ENCODE measurements at regions not wholly inside any gene's neighbourhood (a gene's known extent, or its start where the extent isn't known, plus 50 kb on each side); places are given as distances from the start of the nearest gene placed in this dataset.

DNA sequence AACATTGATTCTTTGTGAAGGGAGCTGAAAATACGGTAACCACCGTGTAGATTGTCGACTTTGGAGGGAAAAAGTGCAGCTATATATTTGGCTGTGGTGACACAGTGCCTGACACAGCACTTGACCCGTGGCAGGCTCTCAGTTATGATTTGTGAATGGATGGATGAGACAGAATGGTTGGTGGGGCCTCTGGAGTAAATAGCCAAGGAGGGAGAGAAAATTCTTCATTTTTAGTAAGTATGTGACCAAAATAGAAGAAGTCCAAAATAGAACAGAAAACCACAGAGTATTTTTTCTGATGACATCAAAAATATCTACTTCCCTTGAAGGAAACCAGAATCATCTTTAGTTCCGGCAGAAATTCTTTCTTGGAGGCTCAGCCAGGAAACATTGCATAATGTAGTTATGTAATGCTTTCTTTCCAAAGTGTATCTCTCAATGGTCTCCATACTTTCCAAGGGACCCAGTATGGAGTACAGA, 82.0 kb upstream of the WSCD2 start:
- Histone ChIP-seq H3K27me3 (ENCODE audit: low read depth, low read length) (peaks cover 76% of the 10 kb centered on the region), H3K4me3 (ENCODE audit: low read length) (no peak overlapping the region), H3K79me2 (ENCODE audit: low read length) (no peaks in the 10 kb centered on the region), H2AFZ (ENCODE audit: low read depth, low read length) (no peak overlapping the region), H3K9ac (ENCODE audit: low read length) (no peak overlapping the region), H3K4me2 (ENCODE audit: low read length) (no peak overlapping the region), H3K9me3 (ENCODE audit: insufficient read depth, low read length) (no peaks in the 10 kb centered on the region), H3K36me3 (replicated peaks; ENCODE audit: low read depth, low read length) (no peaks in the 10 kb centered on the region), H3K4me1 (ENCODE audit: low read length) (no peaks in the 10 kb centered on the region), H4K20me1 (ENCODE audit: insufficient read depth, low read length) (no peaks in the 10 kb centered on the region), H3K27ac (ENCODE audit: low read length) (no peak overlapping the region)
- TF ChIP-seq, protein P1, sequence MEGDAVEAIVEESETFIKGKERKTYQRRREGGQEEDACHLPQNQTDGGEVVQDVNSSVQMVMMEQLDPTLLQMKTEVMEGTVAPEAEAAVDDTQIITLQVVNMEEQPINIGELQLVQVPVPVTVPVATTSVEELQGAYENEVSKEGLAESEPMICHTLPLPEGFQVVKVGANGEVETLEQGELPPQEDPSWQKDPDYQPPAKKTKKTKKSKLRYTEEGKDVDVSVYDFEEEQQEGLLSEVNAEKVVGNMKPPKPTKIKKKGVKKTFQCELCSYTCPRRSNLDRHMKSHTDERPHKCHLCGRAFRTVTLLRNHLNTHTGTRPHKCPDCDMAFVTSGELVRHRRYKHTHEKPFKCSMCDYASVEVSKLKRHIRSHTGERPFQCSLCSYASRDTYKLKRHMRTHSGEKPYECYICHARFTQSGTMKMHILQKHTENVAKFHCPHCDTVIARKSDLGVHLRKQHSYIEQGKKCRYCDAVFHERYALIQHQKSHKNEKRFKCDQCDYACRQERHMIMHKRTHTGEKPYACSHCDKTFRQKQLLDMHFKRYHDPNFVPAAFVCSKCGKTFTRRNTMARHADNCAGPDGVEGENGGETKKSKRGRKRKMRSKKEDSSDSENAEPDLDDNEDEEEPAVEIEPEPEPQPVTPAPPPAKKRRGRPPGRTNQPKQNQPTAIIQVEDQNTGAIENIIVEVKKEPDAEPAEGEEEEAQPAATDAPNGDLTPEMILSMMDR (IDR thresholded peaks at IDR 0.05; ENCODE audit: low read depth, low read length), result no peak

DNA sequence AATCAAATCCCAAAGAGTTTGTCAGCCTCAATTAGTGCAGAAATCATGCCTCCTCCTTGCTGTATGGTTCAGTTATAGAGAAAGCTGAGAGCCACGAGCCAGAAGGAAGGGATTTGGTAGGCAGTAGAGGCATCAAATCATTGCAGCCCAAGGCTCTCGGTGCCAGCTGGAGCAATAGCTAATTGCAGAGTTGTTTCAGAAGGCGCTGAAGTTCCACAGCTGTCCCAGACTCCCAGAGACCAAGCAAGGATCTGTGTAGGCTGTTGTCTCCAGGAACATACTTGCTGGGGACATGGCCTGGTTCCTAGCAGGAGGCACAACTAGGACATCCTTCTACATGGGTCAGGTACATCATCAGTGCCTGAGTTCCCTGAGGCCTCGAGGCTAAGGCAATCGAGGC, 80.4 kb upstream of the WSCD2 start:
- Histone ChIP-seq H3K4me3 (ENCODE audit: low read length) (no peak overlapping the region), H3K79me2 (ENCODE audit: low read length) (no peaks in the 10 kb centered on the region), H3K4me2 (ENCODE audit: low read length) (no peak overlapping the region), H3K9ac (ENCODE audit: low read length) (no peak overlapping the region), H3K27ac (ENCODE audit: low read length) (no peak overlapping the region), H4K20me1 (ENCODE audit: insufficient read depth, low read length) (no peaks in the 10 kb centered on the region), H3K9me3 (ENCODE audit: insufficient read depth, low read length) (no peaks in the 10 kb centered on the region), H3K4me1 (ENCODE audit: low read length) (no peaks in the 10 kb centered on the region), H3K36me3 (replicated peaks; ENCODE audit: low read depth, low read length) (no peaks in the 10 kb centered on the region), H3K27me3 (ENCODE audit: low read depth, low read length) (peaks cover 79% of the 10 kb centered on the region), H2AFZ (ENCODE audit: low read depth, low read length) (no peak overlapping the region)
- TF ChIP-seq, protein P1 (IDR thresholded peaks at IDR 0.05; ENCODE audit: low read depth, low read length), result no peak
- no peak for TF ChIP-seq EZH2phosphoT487 (IDR thresholded peaks at IDR 0.05; ENCODE audit: low read depth)

DNA sequence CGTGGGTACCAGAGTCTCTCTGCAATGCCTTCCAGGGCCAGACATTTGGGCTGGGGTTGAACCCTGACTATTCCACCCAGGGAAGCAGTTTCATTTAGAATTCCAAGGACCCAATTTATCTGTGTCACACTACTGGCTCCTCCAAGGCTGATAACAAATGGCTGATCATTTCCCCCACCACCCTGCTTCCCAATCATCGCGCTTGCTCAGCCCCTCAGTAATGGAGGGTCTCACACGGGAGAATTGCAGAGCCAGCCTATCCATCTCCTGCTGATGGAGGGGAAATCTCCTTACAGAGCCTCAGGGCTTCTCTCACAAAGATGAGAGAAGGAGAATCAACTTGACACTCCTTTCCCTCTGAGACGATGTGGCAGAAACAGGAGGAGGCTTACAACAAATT, 78.4 kb upstream of the WSCD2 start:
- Histone ChIP-seq H3K9me3 (ENCODE audit: insufficient read depth, low read length) (no peaks in the 10 kb centered on the region), H3K4me1 (ENCODE audit: low read length) (no peaks in the 10 kb centered on the region), H3K36me3 (replicated peaks; ENCODE audit: low read depth, low read length) (no peaks in the 10 kb centered on the region), H4K20me1 (ENCODE audit: insufficient read depth, low read length) (no peaks in the 10 kb centered on the region), H3K27me3 (ENCODE audit: low read depth, low read length) (peaks cover 71% of the 10 kb centered on the region), H3K9ac (ENCODE audit: low read length) (no peak overlapping the region), H3K4me2 (ENCODE audit: low read length) (no peak overlapping the region), H3K27ac (ENCODE audit: low read length) (no peak overlapping the region), H2AFZ (ENCODE audit: low read depth, low read length) (no peak overlapping the region), H3K4me3 (ENCODE audit: low read length) (no peak overlapping the region), H3K79me2 (ENCODE audit: low read length) (no peaks in the 10 kb centered on the region)
- TF ChIP-seq, protein P1 (IDR thresholded peaks at IDR 0.05; ENCODE audit: low read depth, low read length), result no peak
- TF ChIP-seq EZH2phosphoT487 (IDR thresholded peaks at IDR 0.05; ENCODE audit: low read depth), result no peak

DNA sequence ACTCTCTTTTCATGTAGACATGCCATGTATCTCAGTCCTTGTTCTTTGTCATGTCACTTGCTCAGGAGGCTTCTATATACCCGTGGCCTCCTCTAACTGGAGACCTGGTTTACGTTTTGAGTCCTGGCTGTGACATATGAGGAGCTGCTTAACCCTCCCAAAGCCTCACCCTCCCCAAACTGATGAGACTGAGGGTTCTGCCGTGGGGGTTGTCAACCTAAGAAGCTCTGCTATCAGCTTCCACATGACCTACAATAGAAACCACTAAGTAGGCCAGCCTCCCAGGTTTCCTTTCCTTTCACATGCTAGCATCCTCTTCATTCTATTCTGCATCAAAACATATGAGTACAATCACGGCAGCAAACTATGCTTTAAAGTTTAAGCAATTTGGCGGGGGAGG, 76.8 kb upstream of the WSCD2 start:
- H3K9me3 ChIP-seq (ENCODE audit: insufficient read depth, low read length), result no peaks in the 10 kb centered on the region
- no peak overlapping the region for H3K4me3 ChIP-seq (ENCODE audit: low read length)
- no peak overlapping the region for H3K4me2 ChIP-seq (ENCODE audit: low read length)
- no peaks in the 10 kb centered on the region for H3K4me1 ChIP-seq (ENCODE audit: low read length)
- no peaks in the 10 kb centered on the region for H4K20me1 ChIP-seq (ENCODE audit: insufficient read depth, low read length)
- no peaks in the 10 kb centered on the region for H3K79me2 ChIP-seq (ENCODE audit: low read length)
- TF ChIP-seq, protein P1 (IDR thresholded peaks at IDR 0.05; ENCODE audit: low read depth, low read length), result no peak
- TF ChIP-seq EZH2phosphoT487 (IDR thresholded peaks at IDR 0.05; ENCODE audit: low read depth), result no peak
- H3K27me3 ChIP-seq (ENCODE audit: low read depth, low read length), result peaks cover 73% of the 10 kb centered on the region
- H2AFZ ChIP-seq (ENCODE audit: low read depth, low read length), result no peak overlapping the region
- no peaks in the 10 kb centered on the region for H3K36me3 ChIP-seq (replicated peaks; ENCODE audit: low read depth, low read length)
- H3K9ac ChIP-seq (ENCODE audit: low read length), result no peak overlapping the region
- no peak overlapping the region for H3K27ac ChIP-seq (ENCODE audit: low read length)
